ENCODE measurements at regions not wholly inside any gene's neighbourhood (a gene's known extent, or its start where the extent isn't known, plus 50 kb on each side); places are given as distances from the start of the nearest gene placed in this dataset.

GRCh38 chr11:43071338-43071737 lies 240.5 kb upstream of the API5 start:
- H3K4me2 ChIP-seq (ENCODE audit: low read length), result no peak overlapping the region
- H2BK5ac ChIP-seq (ENCODE audit: low read length), result no peak overlapping the region
- no peak overlapping the region for H3K4ac ChIP-seq (ENCODE audit: low read depth, low read length)
- no peak overlapping the region for H2BK120ac ChIP-seq (ENCODE audit: low read depth, low read length)
- no peak overlapping the region for H3K18ac ChIP-seq (ENCODE audit: low read length)
- no peak overlapping the region for H3K9ac ChIP-seq (ENCODE audit: low read length)
- H3K79me1 ChIP-seq (ENCODE audit: low read length), result no peaks in the 10 kb centered on the region
- no peak overlapping the region for H2AK5ac ChIP-seq (ENCODE audit: low read length)
- no peaks in the 10 kb centered on the region for H3K79me2 ChIP-seq (ENCODE audit: control insufficient read depth, insufficient read depth, low read length)
- no peak overlapping the region for H3K23ac ChIP-seq (ENCODE audit: low read length)
- no peak overlapping the region for H3K56ac ChIP-seq (ENCODE audit: low read length)
- peaks cover 3% of the 10 kb centered on the region for H3K4me1 ChIP-seq (ENCODE audit: control insufficient read depth, low read depth, low read length)
- peak overlapping the region; percentile 51 for H3K27ac ChIP-seq (ENCODE audit: low read depth, low read length)
- no peak overlapping the region for H2BK15ac ChIP-seq (replicated peaks; ENCODE audit: low read depth)
- no CpG with 5 or more reads among the region's 1 CpG for WGBS (ENCODE audit: extremely low coverage, insufficient coverage, low lambda C conversion rate)
- H3K27me3 ChIP-seq (ENCODE audit: insufficient read depth, low read length, poor library complexity), result no peaks in the 10 kb centered on the region
- no peak overlapping the region for H3K4me3 ChIP-seq (ENCODE audit: low read length)
- DNase-seq, result peak; percentile 88
- H4K8ac ChIP-seq (ENCODE audit: low read depth, low read length), result no peak overlapping the region
- no peaks in the 10 kb centered on the region for H3K36me3 ChIP-seq (ENCODE audit: control insufficient read depth, insufficient read depth, low read length)
- no peak overlapping the region for H4K5ac ChIP-seq (ENCODE audit: low read length)

- no peak overlapping the region for H2AK5ac ChIP-seq (ENCODE audit: low read length)
- peaks cover 3% of the 10 kb centered on the region for H3K4me1 ChIP-seq (ENCODE audit: control insufficient read depth, low read depth, low read length)
- H3K4me3 ChIP-seq (ENCODE audit: low read length), result no peak overlapping the region
- H3K23ac ChIP-seq (ENCODE audit: low read length), result no peak overlapping the region
- H3K9ac ChIP-seq (ENCODE audit: low read length), result no peak overlapping the region
- H3K36me3 ChIP-seq (ENCODE audit: control insufficient read depth, insufficient read depth, low read length), result no peaks in the 10 kb centered on the region
- DNase-seq, result peak; percentile 90
- H3K79me2 ChIP-seq (ENCODE audit: control insufficient read depth, insufficient read depth, low read length), result no peaks in the 10 kb centered on the region
- no CpG with 5 or more reads among the region's 3 CpGs for WGBS (ENCODE audit: extremely low coverage, insufficient coverage, low lambda C conversion rate)
- H2BK15ac ChIP-seq (replicated peaks; ENCODE audit: low read depth), result no peak overlapping the region
- H3K27ac ChIP-seq (ENCODE audit: low read depth, low read length), result peak overlapping the region; percentile 78
- H3K79me1 ChIP-seq (ENCODE audit: low read length), result no peaks in the 10 kb centered on the region
- H3K4me2 ChIP-seq (ENCODE audit: low read length), result no peak overlapping the region
- no peaks in the 10 kb centered on the region for H3K27me3 ChIP-seq (ENCODE audit: insufficient read depth, low read length, poor library complexity)
- H3K4ac ChIP-seq (ENCODE audit: low read depth, low read length), result no peak overlapping the region
- no peak overlapping the region for H3K56ac ChIP-seq (ENCODE audit: low read length)
- peak overlapping the region; percentile 94 for H2BK120ac ChIP-seq (ENCODE audit: low read depth, low read length)
- no peak overlapping the region for H4K5ac ChIP-seq (ENCODE audit: low read length)
- no peak overlapping the region for H3K18ac ChIP-seq (ENCODE audit: low read length)
- peak overlapping the region; percentile 72 for H2BK5ac ChIP-seq (ENCODE audit: low read length)
- no peak overlapping the region for H4K8ac ChIP-seq (ENCODE audit: low read depth, low read length)
Observed at GRCh38 chr11:43072096-43072495, 239.7 kb upstream of the API5 start.

DNA sequence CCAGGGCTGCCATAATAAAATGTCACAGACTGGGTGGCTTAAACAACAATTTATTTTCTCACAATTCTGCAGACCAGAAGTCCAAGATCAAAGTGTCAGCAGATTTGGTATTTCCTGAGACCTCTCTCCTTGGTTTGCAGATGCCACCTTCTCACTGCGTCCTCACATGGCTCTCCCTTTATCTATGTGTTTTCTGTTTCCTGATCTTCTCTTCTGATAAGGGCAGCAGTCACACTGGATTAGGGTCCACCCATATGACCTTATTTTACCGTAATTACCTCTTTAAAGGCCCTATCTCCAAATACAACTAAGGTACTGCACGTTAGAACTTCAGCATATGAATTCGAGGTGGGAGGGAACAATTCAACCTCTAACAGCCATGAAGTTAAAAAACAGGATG lies 238.9 kb upstream of the API5 start:
- Histone ChIP-seq H3K56ac (ENCODE audit: low read length) (no peak overlapping the region), H3K4me2 (ENCODE audit: low read length) (no peak overlapping the region), H3K27ac (ENCODE audit: low read depth, low read length) (peak overlapping the region; percentile 40), H2BK15ac (replicated peaks; ENCODE audit: low read depth) (no peak overlapping the region), H3K23ac (ENCODE audit: low read length) (no peak overlapping the region), H3K79me1 (ENCODE audit: low read length) (no peaks in the 10 kb centered on the region), H3K27me3 (ENCODE audit: insufficient read depth, low read length, poor library complexity) (no peaks in the 10 kb centered on the region), H3K4me3 (ENCODE audit: low read length) (no peak overlapping the region), H2BK5ac (ENCODE audit: low read length) (peak overlapping the region; percentile 38), H4K8ac (ENCODE audit: low read depth, low read length) (no peak overlapping the region), H3K79me2 (ENCODE audit: control insufficient read depth, insufficient read depth, low read length) (no peaks in the 10 kb centered on the region), H3K36me3 (ENCODE audit: control insufficient read depth, insufficient read depth, low read length) (no peaks in the 10 kb centered on the region), H2BK120ac (ENCODE audit: low read depth, low read length) (no peak overlapping the region), H3K4me1 (ENCODE audit: control insufficient read depth, low read depth, low read length) (peaks cover 4% of the 10 kb centered on the region), H3K4ac (ENCODE audit: low read depth, low read length) (no peak overlapping the region), H3K9ac (ENCODE audit: low read length) (no peak overlapping the region), H4K5ac (ENCODE audit: low read length) (no peak overlapping the region), H2AK5ac (ENCODE audit: low read length) (no peak overlapping the region), H3K18ac (ENCODE audit: low read length) (peak overlapping the region; percentile 30)
- WGBS (ENCODE audit: extremely low coverage, insufficient coverage, low lambda C conversion rate), result no CpG with 5 or more reads among the region's 4 CpGs
- peak; percentile 74 for DNase-seq

GRCh38 chr11:43074810-43075209 lies 237.0 kb upstream of the API5 start:
- no peak overlapping the region for H3K4me3 ChIP-seq (ENCODE audit: low read length)
- H3K36me3 ChIP-seq (ENCODE audit: control insufficient read depth, insufficient read depth, low read length), result no peaks in the 10 kb centered on the region
- no peak overlapping the region for H3K18ac ChIP-seq (ENCODE audit: low read length)
- no peak overlapping the region for H2BK5ac ChIP-seq (ENCODE audit: low read length)
- no peak overlapping the region for H2BK15ac ChIP-seq (replicated peaks; ENCODE audit: low read depth)
- DNase-seq, result peak; percentile 43
- H3K4me2 ChIP-seq (ENCODE audit: low read length), result no peak overlapping the region
- H4K8ac ChIP-seq (ENCODE audit: low read depth, low read length), result no peak overlapping the region
- H3K79me1 ChIP-seq (ENCODE audit: low read length), result no peaks in the 10 kb centered on the region
- H3K27me3 ChIP-seq (ENCODE audit: insufficient read depth, low read length, poor library complexity), result no peaks in the 10 kb centered on the region
- H2AK5ac ChIP-seq (ENCODE audit: low read length), result no peak overlapping the region
- no peak overlapping the region for H3K23ac ChIP-seq (ENCODE audit: low read length)
- no peak overlapping the region for H3K9ac ChIP-seq (ENCODE audit: low read length)
- H3K4me1 ChIP-seq (ENCODE audit: control insufficient read depth, low read depth, low read length), result peaks cover 9% of the 10 kb centered on the region
- no peak overlapping the region for H3K56ac ChIP-seq (ENCODE audit: low read length)
- peak overlapping the region; percentile 59 for H3K27ac ChIP-seq (ENCODE audit: low read depth, low read length)
- H4K5ac ChIP-seq (ENCODE audit: low read length), result no peak overlapping the region
- no peak overlapping the region for H2BK120ac ChIP-seq (ENCODE audit: low read depth, low read length)
- no peaks in the 10 kb centered on the region for H3K79me2 ChIP-seq (ENCODE audit: control insufficient read depth, insufficient read depth, low read length)
- no peak overlapping the region for H3K4ac ChIP-seq (ENCODE audit: low read depth, low read length)

DNA sequence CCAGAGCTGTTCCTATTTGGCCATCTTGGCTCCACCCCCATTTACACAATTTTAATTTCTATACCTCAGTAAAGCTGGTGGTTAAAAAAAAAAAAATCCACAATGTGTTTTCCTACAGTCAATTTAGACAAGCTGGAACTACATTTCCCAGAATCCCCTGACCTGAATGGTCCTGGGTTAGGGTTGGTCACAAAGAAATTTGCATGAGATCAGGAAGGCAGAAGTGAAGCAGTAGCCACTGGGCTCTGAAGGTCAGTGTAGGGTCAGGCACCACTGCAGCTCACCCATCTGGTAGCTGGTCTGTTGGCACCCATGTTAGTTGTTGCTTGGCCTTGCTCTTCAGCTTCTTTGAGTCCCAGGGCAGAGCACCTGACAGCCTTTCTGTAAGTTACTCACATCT lies 210.7 kb upstream of the API5 start:
- no peaks in the 10 kb centered on the region for H3K27me3 ChIP-seq (ENCODE audit: insufficient read depth, low read length, poor library complexity)
- H3K9ac ChIP-seq (ENCODE audit: low read length), result no peak overlapping the region
- no peak overlapping the region for H4K5ac ChIP-seq (ENCODE audit: low read length)
- no peak overlapping the region for H2BK5ac ChIP-seq (ENCODE audit: low read length)
- H3K18ac ChIP-seq (ENCODE audit: low read length), result no peak overlapping the region
- no peaks in the 10 kb centered on the region for H3K79me2 ChIP-seq (ENCODE audit: control insufficient read depth, insufficient read depth, low read length)
- H4K8ac ChIP-seq (ENCODE audit: low read depth, low read length), result no peak overlapping the region
- H2AK5ac ChIP-seq (ENCODE audit: low read length), result no peak overlapping the region
- no peak overlapping the region for H2BK15ac ChIP-seq (replicated peaks; ENCODE audit: low read depth)
- H3K4me2 ChIP-seq (ENCODE audit: low read length), result no peak overlapping the region
- H3K36me3 ChIP-seq (ENCODE audit: control insufficient read depth, insufficient read depth, low read length), result no peaks in the 10 kb centered on the region
- no peaks in the 10 kb centered on the region for H3K4me1 ChIP-seq (ENCODE audit: control insufficient read depth, low read depth, low read length)
- no peak for DNase-seq
- no peak overlapping the region for H3K27ac ChIP-seq (ENCODE audit: low read depth, low read length)
- no peak overlapping the region for H3K23ac ChIP-seq (ENCODE audit: low read length)
- no peak overlapping the region for H3K4ac ChIP-seq (ENCODE audit: low read depth, low read length)
- H3K56ac ChIP-seq (ENCODE audit: low read length), result no peak overlapping the region
- H3K79me1 ChIP-seq (ENCODE audit: low read length), result no peaks in the 10 kb centered on the region
- H3K4me3 ChIP-seq (ENCODE audit: low read length), result no peak overlapping the region
- no peak overlapping the region for H2BK120ac ChIP-seq (ENCODE audit: low read depth, low read length)

GRCh38 chr11:43116071-43116470 lies 195.7 kb upstream of the API5 start:
- no peak overlapping the region for H3K4me2 ChIP-seq (ENCODE audit: low read length)
- no peak overlapping the region for H4K8ac ChIP-seq (ENCODE audit: low read depth, low read length)
- DNase-seq, result no peak
- no CpG with 5 or more reads among the region's 1 CpG for WGBS (ENCODE audit: extremely low coverage, insufficient coverage, low lambda C conversion rate)
- no peak overlapping the region for H4K5ac ChIP-seq (ENCODE audit: low read length)
- H3K27ac ChIP-seq (ENCODE audit: low read depth, low read length), result no peak overlapping the region
- H3K4ac ChIP-seq (ENCODE audit: low read depth, low read length), result no peak overlapping the region
- no peak overlapping the region for H3K9ac ChIP-seq (ENCODE audit: low read length)
- no peak overlapping the region for H3K18ac ChIP-seq (ENCODE audit: low read length)
- H3K36me3 ChIP-seq (ENCODE audit: control insufficient read depth, insufficient read depth, low read length), result no peaks in the 10 kb centered on the region
- H3K79me1 ChIP-seq (ENCODE audit: low read length), result no peaks in the 10 kb centered on the region
- peaks cover 2% of the 10 kb centered on the region for H3K4me1 ChIP-seq (ENCODE audit: control insufficient read depth, low read depth, low read length)
- no peak overlapping the region for H3K23ac ChIP-seq (ENCODE audit: low read length)
- no peak overlapping the region for H2BK120ac ChIP-seq (ENCODE audit: low read depth, low read length)
- no peak overlapping the region for H2BK15ac ChIP-seq (replicated peaks; ENCODE audit: low read depth)
- no peak overlapping the region for H3K56ac ChIP-seq (ENCODE audit: low read length)
- H2BK5ac ChIP-seq (ENCODE audit: low read length), result no peak overlapping the region
- H3K4me3 ChIP-seq (ENCODE audit: low read length), result no peak overlapping the region
- H2AK5ac ChIP-seq (ENCODE audit: low read length), result no peak overlapping the region
- no peaks in the 10 kb centered on the region for H3K27me3 ChIP-seq (ENCODE audit: insufficient read depth, low read length, poor library complexity)
- no peaks in the 10 kb centered on the region for H3K79me2 ChIP-seq (ENCODE audit: control insufficient read depth, insufficient read depth, low read length)
